IMR-90 (cell line): ENCODE measurements at regions not wholly inside any gene's neighbourhood (a gene's known extent, or its start where the extent isn't known, plus 50 kb on each side); places are given as distances from the start of the nearest gene placed in this dataset.

Source experiments
- ATAC-seq: fragments of 200-7000 bp; cut with Tn5 transposase; 2 replicates; pipeline ENCODE4 v1.9.1; 2020; ENCODE audit warnings: low read depth, mild to moderate bottlenecking, moderate library complexity
- BruUV-seq: library from RNA; stranded (reverse); fragments of 400-500 nt; replicated peaks from 2 replicates; lab custom pipeline; 2021; lab: Mats Ljungman, UMichigan
- CTCF ChIA-PET: fragments of 300-600 bp; formaldehyde crosslinking; extraction: SDS; loops from one replicate; lab custom pipeline; 2021; ENCODE audit warnings: antibody characterized with exemption; lab: Yijun Ruan, JAX
- POLR2A ChIA-PET: fragments of 300-600 bp; sonication (Branson Sonifier 250); formaldehyde crosslinking; loops from one replicate; lab custom pipeline; 2022; ENCODE audit warnings: antibody characterized with exemption; ENCODE audit not compliant: unreplicated experiment; lab: Charles Lee
- DNase-seq: peaks from one replicate; pipeline ENCODE4 v3.0.0; 2013
- H2AFZ ChIP-seq: replicated peaks from 2 replicates; pipeline ENCODE3; 2013; ENCODE audit warnings: low read length, mild to moderate bottlenecking; ENCODE audit not compliant: poor library complexity
- H2AK5ac ChIP-seq: 2 replicates; pipeline ENCODE4 v1.6.1; 2013; ENCODE audit warnings: low read depth, low read length, inconsistent platforms
- H2AK9ac ChIP-seq: replicated peaks from 2 replicates; pipeline ENCODE3; 2013; ENCODE audit warnings: mild to moderate bottlenecking, low read depth, low read length, moderate library complexity; ENCODE audit not compliant: poor library complexity
- H2BK120ac ChIP-seq: 2 replicates; pipeline ENCODE4 v1.6.1; 2013; ENCODE audit warnings: low read depth, low read length, inconsistent platforms
- H2BK15ac ChIP-seq: 3 replicates; pipeline ENCODE4 v1.6.1; 2013; ENCODE audit warnings: low read depth, low read length, inconsistent platforms
- H2BK20ac ChIP-seq: 2 replicates; pipeline ENCODE4 v1.6.1; 2013; ENCODE audit warnings: low read depth, mild to moderate bottlenecking, inconsistent platforms, low read length, moderate library complexity
- H2BK5ac ChIP-seq: 2 replicates; pipeline ENCODE4 v1.6.1; 2013; ENCODE audit warnings: mild to moderate bottlenecking, low read depth, low read length, inconsistent platforms; ENCODE audit not compliant: poor library complexity, severe bottlenecking
- H3K14ac ChIP-seq: replicated peaks from 2 replicates; pipeline ENCODE4 v1.6.1; 2013; ENCODE audit warnings: low read depth, low read length, inconsistent platforms
- H3K18ac ChIP-seq: 2 replicates; pipeline ENCODE4 v1.6.1; 2013; ENCODE audit warnings: low read depth, low read length, control low read depth
- H3K23ac ChIP-seq: 2 replicates; pipeline ENCODE4 v1.6.1; 2013; ENCODE audit warnings: low read depth, low read length, inconsistent platforms
- H3K27ac ChIP-seq: 2 replicates; pipeline ENCODE4 v1.5.1; 2013; ENCODE audit warnings: mild to moderate bottlenecking, control low read depth, low read length; ENCODE audit not compliant: insufficient read depth
- H3K27me3 ChIP-seq: 2 replicates; pipeline ENCODE4 v1.6.1; 2013; ENCODE audit warnings: low read length; ENCODE audit not compliant: control insufficient read depth, insufficient read depth
- H3K36me3 ChIP-seq: 2 replicates; pipeline ENCODE4 v1.6.1; 2013; ENCODE audit warnings: low read length, mixed read lengths; ENCODE audit not compliant: control insufficient read depth, insufficient read depth
- H3K4ac ChIP-seq: 2 replicates; pipeline ENCODE4 v1.6.1; 2013; ENCODE audit warnings: low read depth, low read length, inconsistent platforms
- H3K4me1 ChIP-seq: 2 replicates; pipeline ENCODE4 v1.6.1; 2013; ENCODE audit warnings: low read length, mixed read lengths; ENCODE audit not compliant: control insufficient read depth, insufficient read depth
- H3K4me2 ChIP-seq: 2 replicates; pipeline ENCODE4 v1.6.1; 2013; ENCODE audit warnings: low read depth, mild to moderate bottlenecking, control low read depth, low read length, moderate library complexity
- H3K4me3 ChIP-seq: 2 replicates; pipeline ENCODE4 v1.5.1; 2013; ENCODE audit warnings: low read depth, mild to moderate bottlenecking, control low read depth, low read length, moderate library complexity; ENCODE audit not compliant: insufficient read depth
- H3K56ac ChIP-seq: 2 replicates; pipeline ENCODE4 v1.6.1; 2013; ENCODE audit warnings: low read length, inconsistent platforms; ENCODE audit not compliant: insufficient read depth; ENCODE audit errors: extremely low read depth
- H3K79me1 ChIP-seq, 2 experiments: 2 replicates each; pipeline ENCODE4 v1.6.1; 2013; ENCODE audit warnings: low read length in 2 of 2, inconsistent platforms in 1 of 2, low read depth in 1 of 2
- H3K9ac ChIP-seq: 2 replicates; pipeline ENCODE4 v1.6.1; 2013; ENCODE audit warnings: low read depth, low read length, control low read depth
- H3K9me1 ChIP-seq: 2 replicates; pipeline ENCODE4 v1.6.1; 2013; ENCODE audit warnings: low read length, inconsistent platforms; ENCODE audit not compliant: insufficient read depth
- H3K9me3 ChIP-seq: 2 replicates; pipeline ENCODE4 v1.6.1; 2013; ENCODE audit warnings: low read length; ENCODE audit not compliant: control insufficient read depth, insufficient read depth
- H4K20me1 ChIP-seq: 2 replicates; pipeline ENCODE4 v1.6.1; 2013; ENCODE audit warnings: low read length, inconsistent platforms; ENCODE audit not compliant: insufficient read depth
- H4K5ac ChIP-seq: 2 replicates; pipeline ENCODE4 v1.6.1; 2013; ENCODE audit warnings: mild to moderate bottlenecking, low read depth, low read length, control low read depth
- H4K8ac ChIP-seq, 2 experiments: 2 replicates each; pipeline ENCODE4 v1.6.1; 2013; ENCODE audit warnings: low read depth in 2 of 2, low read length in 2 of 2, control low read depth in 1 of 2, inconsistent platforms in 1 of 2
- H4K91ac ChIP-seq: 2 replicates; pipeline ENCODE4 v1.6.1; 2013; ENCODE audit warnings: low read depth, low read length, inconsistent platforms; ENCODE audit not compliant: insufficient read depth
- BHLHE40 ChIP-seq: fragments of 150-350 bp; IDR thresholded peaks from 2 replicates; pipeline ENCODE4 v1.6.1; 2016; ENCODE audit warnings: mild to moderate bottlenecking, low read depth, low read length
- CEBPB ChIP-seq: IDR thresholded peaks from 2 replicates; pipeline ENCODE4 v1.6.1; 2012; ENCODE audit warnings: low read depth, low read length, improper control_type of control experiment
- CHD1 ChIP-seq: IDR thresholded peaks from 2 replicates; pipeline ENCODE4 v1.6.1; 2012; ENCODE audit warnings: low read depth, low read length, improper control_type of control experiment
- MXI1 ChIP-seq: IDR thresholded peaks from 2 replicates; pipeline ENCODE4 v1.6.1; 2012; ENCODE audit warnings: low read depth, mild to moderate bottlenecking, low read length, moderate library complexity, borderline replicate concordance
- NFE2L2 ChIP-seq: fragments of 150-350 bp; IDR thresholded peaks from 2 replicates; pipeline ENCODE4 v1.6.1; 2016; ENCODE audit warnings: low read depth, mild to moderate bottlenecking, low read length
- POLR2A ChIP-seq: IDR thresholded peaks from 2 replicates; pipeline ENCODE4 v1.6.1; 2012; ENCODE audit warnings: mild to moderate bottlenecking, low read depth, low read length
- RAD21 ChIP-seq: IDR thresholded peaks from 2 replicates; pipeline ENCODE4 v1.6.1; 2012; ENCODE audit warnings: low read length, improper control_type of control experiment
- RCOR1 ChIP-seq: IDR thresholded peaks from 2 replicates; pipeline ENCODE4 v1.6.1; 2012; ENCODE audit warnings: mild to moderate bottlenecking, low read length, improper control_type of control experiment; ENCODE audit not compliant: insufficient replicate concordance
- RFX5 ChIP-seq: IDR thresholded peaks from 2 replicates; pipeline ENCODE4 v1.8.0; 2012; ENCODE audit warnings: low read depth, mild to moderate bottlenecking, low read length, moderate library complexity
- WGBS, 2 experiments: methylation state at CpG; one replicate each; pipeline versions ENCODE4 v1.1.5 to v1.1.7; 2013; ENCODE audit warnings: missing lambda C conversion rate in 2 of 2; ENCODE audit not compliant: insufficient read length in 1 of 2; ENCODE audit errors: extremely low coverage in 2 of 2; 5-methylcytosine and 5-hydroxymethylcytosine counted together
- dilution Hi-C: fragments of 300-500 bp; cut with HindIII; formaldehyde crosslinking; loops from one replicate; pipeline ENCODE4 v1.14.3; 2018; ENCODE audit warnings: low sequenced_read_pairs; ENCODE audit not compliant: unreplicated experiment
- in situ Hi-C: fragments of 300-500 bp; cut with MboI; formaldehyde crosslinking; loops from 3 replicates; pipeline ENCODE4 v1.14.3; 2019; ENCODE audit warnings: low sequenced_read_pairs, inconsistent platforms, mixed read lengths
- intact Hi-C: fragments of 100-400 bp; cut with micrococcal nuclease; formaldehyde crosslinking; loops from 2 replicates; pipeline ENCODE4 v1.10.0; 2022
- TF ChIP-seq, protein P1 (sequence below): fragments of 150-350 bp; IDR thresholded peaks from 2 replicates; pipeline ENCODE4 v1.6.1; 2016; ENCODE audit warnings: low read depth, mild to moderate bottlenecking, low read length, moderate library complexity, borderline replicate concordance
- TF ChIP-seq, protein P2 (sequence below): conservative IDR thresholded peaks from 2 replicates; pipeline ENCODE4 v1.5.1; 2012; ENCODE audit warnings: mild to moderate bottlenecking, low read depth, low read length, improper control_type of control experiment

DNA sequence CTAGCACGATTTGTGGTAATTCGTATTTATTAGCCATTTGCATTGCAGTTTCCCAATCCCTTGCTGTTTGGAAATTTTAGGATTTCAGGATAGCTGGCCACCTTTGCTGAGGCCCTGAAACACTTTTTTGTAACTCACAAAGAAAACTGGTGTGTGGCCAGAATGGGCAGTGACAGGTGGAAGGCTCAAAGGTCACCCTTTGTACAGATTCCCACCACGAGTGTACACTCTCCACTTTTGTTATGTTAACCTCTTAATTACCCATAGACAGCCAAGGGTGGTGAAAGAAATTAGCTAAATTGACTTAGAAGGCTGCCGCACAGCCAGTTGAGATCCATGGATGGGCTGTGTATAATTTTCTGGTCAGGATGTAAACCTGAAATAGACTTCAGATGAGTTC lies 109.7 kb upstream of the ARX start:
- Histone ChIP-seq H3K27ac (no peak overlapping the region), H4K20me1 (no peaks in the 10 kb centered on the region), H3K4me3 (no peak overlapping the region), H3K18ac (no peak overlapping the region), H4K91ac (no peak overlapping the region), H3K9me1 (no peaks in the 10 kb centered on the region), H3K4me2 (no peak overlapping the region), H2BK5ac (no peak overlapping the region), H3K36me3 (no peaks in the 10 kb centered on the region), H2AFZ (no peak overlapping the region), H2BK20ac (no peak overlapping the region), H3K4me1 (no peaks in the 10 kb centered on the region), H2BK15ac (no peak overlapping the region), H2BK120ac (no peak overlapping the region), H2AK5ac (no peak overlapping the region), H4K8ac (no peak overlapping the region), H3K56ac (no peak overlapping the region), H3K9ac (no peak overlapping the region), H3K14ac (no peak overlapping the region), H3K27me3 (no peaks in the 10 kb centered on the region), H3K4ac (no peak overlapping the region), H3K23ac (no peak overlapping the region), H3K79me1 (no peaks in the 10 kb centered on the region), H3K9me3 (no peaks in the 10 kb centered on the region), H4K5ac (no peak overlapping the region), H2AK9ac (no peak overlapping the region)
- no TSS peak for BruUV-seq
- no CpG with 5 or more reads among the region's 4 CpGs for WGBS, 2 experiments
- dilution Hi-C loops (no loop called here), intact Hi-C loops (no loop called here), in situ Hi-C loops (loop anchor here (25.0 kb wide), 1 partner anchor 738 kb away; no protein-coding TSS in a partner anchor)
- TF ChIP-seq CHD1 (no peak), CEBPB (no peak), RFX5 (no peak), BHLHE40 (no peak), RAD21 (no peak), NFE2L2 (no peak), RCOR1 (no peak), MXI1 (no peak), POLR2A (no peak)
- TF ChIP-seq, protein P1, sequence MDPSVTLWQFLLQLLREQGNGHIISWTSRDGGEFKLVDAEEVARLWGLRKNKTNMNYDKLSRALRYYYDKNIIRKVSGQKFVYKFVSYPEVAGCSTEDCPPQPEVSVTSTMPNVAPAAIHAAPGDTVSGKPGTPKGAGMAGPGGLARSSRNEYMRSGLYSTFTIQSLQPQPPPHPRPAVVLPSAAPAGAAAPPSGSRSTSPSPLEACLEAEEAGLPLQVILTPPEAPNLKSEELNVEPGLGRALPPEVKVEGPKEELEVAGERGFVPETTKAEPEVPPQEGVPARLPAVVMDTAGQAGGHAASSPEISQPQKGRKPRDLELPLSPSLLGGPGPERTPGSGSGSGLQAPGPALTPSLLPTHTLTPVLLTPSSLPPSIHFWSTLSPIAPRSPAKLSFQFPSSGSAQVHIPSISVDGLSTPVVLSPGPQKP: no peak
- TF ChIP-seq, protein P2, sequence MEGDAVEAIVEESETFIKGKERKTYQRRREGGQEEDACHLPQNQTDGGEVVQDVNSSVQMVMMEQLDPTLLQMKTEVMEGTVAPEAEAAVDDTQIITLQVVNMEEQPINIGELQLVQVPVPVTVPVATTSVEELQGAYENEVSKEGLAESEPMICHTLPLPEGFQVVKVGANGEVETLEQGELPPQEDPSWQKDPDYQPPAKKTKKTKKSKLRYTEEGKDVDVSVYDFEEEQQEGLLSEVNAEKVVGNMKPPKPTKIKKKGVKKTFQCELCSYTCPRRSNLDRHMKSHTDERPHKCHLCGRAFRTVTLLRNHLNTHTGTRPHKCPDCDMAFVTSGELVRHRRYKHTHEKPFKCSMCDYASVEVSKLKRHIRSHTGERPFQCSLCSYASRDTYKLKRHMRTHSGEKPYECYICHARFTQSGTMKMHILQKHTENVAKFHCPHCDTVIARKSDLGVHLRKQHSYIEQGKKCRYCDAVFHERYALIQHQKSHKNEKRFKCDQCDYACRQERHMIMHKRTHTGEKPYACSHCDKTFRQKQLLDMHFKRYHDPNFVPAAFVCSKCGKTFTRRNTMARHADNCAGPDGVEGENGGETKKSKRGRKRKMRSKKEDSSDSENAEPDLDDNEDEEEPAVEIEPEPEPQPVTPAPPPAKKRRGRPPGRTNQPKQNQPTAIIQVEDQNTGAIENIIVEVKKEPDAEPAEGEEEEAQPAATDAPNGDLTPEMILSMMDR: no peak
- DNase-seq: no peak
- ChIA-PET POLR2A (no interaction called here), CTCF (no interaction called here)
- no peak for ATAC-seq
